DOHH2 (cell line): ENCODE measurements at regions not wholly inside any gene's neighbourhood (a gene's known extent, or its start where the extent isn't known, plus 50 kb on each side); places are given as distances from the start of the nearest gene placed in this dataset.

Experiments used
- H3F3A ChIP-seq: fragments of 200-600 bp; sonication (generic), shearing (Covaris generic); 2 replicates; pipeline ENCODE4 v1.6.0; 2016; ENCODE audit warnings: antibody characterized with exemption, mild to moderate bottlenecking; ENCODE audit not compliant: control insufficient read depth, insufficient read depth
- H3K27ac ChIP-seq: fragments of 200-600 bp; sonication (generic); 2 replicates; pipeline ENCODE4 v1.5.1; 2014; ENCODE audit warnings: low read depth, mild to moderate bottlenecking, low read length, moderate library complexity
- H3K27me3 ChIP-seq: fragments of 200-600 bp; sonication (generic); 2 replicates; pipeline ENCODE4 v1.6.1; 2014; ENCODE audit warnings: mild to moderate bottlenecking, low read length, mixed read lengths; ENCODE audit not compliant: control insufficient read depth
- H3K36me3 ChIP-seq: fragments of 200-600 bp; sonication (generic); 2 replicates; pipeline ENCODE4 v1.6.1; 2014; ENCODE audit warnings: mild to moderate bottlenecking, low read length, moderate library complexity, mixed read lengths; ENCODE audit not compliant: control insufficient read depth
- H3K4me1 ChIP-seq: fragments of 200-600 bp; sonication (generic); 2 replicates; pipeline ENCODE4 v1.6.1; 2014; ENCODE audit warnings: mild to moderate bottlenecking, low read length, mixed read lengths; ENCODE audit not compliant: control insufficient read depth
- H3K4me2 ChIP-seq: fragments of 200-600 bp; sonication (generic); 2 replicates; pipeline ENCODE4 v1.6.0; 2014; ENCODE audit warnings: mild to moderate bottlenecking, low read length, moderate library complexity
- H3K4me3 ChIP-seq: fragments of 200-600 bp; sonication (generic); 2 replicates; pipeline ENCODE4 v1.5.1; 2014; ENCODE audit warnings: mild to moderate bottlenecking, low read length, mixed read lengths
- H3K79me2 ChIP-seq: fragments of 200-600 bp; sonication (generic); 2 replicates; pipeline ENCODE4 v1.6.1; 2014; ENCODE audit warnings: mild to moderate bottlenecking, low read length, mixed read lengths; ENCODE audit not compliant: control insufficient read depth
- H3K9me2 ChIP-seq: fragments of 200-600 bp; sonication (generic); replicated peaks from 2 replicates; pipeline ENCODE4 v1.6.1; 2014; ENCODE audit warnings: mild to moderate bottlenecking, low read length, mixed read lengths; ENCODE audit not compliant: control insufficient read depth
- H3K9me3 ChIP-seq: fragments of 200-600 bp; sonication (generic); 2 replicates; pipeline ENCODE4 v1.6.1; 2014; ENCODE audit warnings: antibody characterized with exemption, low read length, mixed read lengths; ENCODE audit not compliant: control insufficient read depth, insufficient read depth
- H4K20me1 ChIP-seq: fragments of 200-600 bp; sonication (generic); 2 replicates; pipeline ENCODE4 v1.6.0; 2014; ENCODE audit warnings: low read depth, mild to moderate bottlenecking, antibody characterized with exemption, low read length, moderate library complexity; ENCODE audit not compliant: control insufficient read depth, insufficient read depth
- CTCF ChIP-seq: fragments of 200-600 bp; sonication (generic); IDR thresholded peaks from one replicate; pipeline ENCODE4 v1.5.1; 2014; ENCODE audit warnings: antibody characterized with exemption, mild to moderate bottlenecking, low read depth, low read length; ENCODE audit not compliant: poor library complexity, severe bottlenecking
- EZH2phosphoT487 ChIP-seq: fragments of 200-600 bp; sonication (generic); IDR thresholded peaks from 2 replicates; pipeline ENCODE4 v1.6.1; 2017; ENCODE audit warnings: borderline replicate concordance, mild to moderate bottlenecking, antibody characterized with exemption, low read length, moderate library complexity, mixed read lengths

- Histone ChIP-seq H3K4me1 (no peaks in the 10 kb centered on the region), H3K4me3 (no peak overlapping the region), H3K79me2 (no peaks in the 10 kb centered on the region), H3K36me3 (no peaks in the 10 kb centered on the region), H3K9me3 (no peaks in the 10 kb centered on the region), H3K27ac (no peak overlapping the region), H3K9me2 (no peaks in the 10 kb centered on the region), H3K27me3 (no peaks in the 10 kb centered on the region), H3K4me2 (no peak overlapping the region), H4K20me1 (no peaks in the 10 kb centered on the region), H3F3A (no peaks in the 10 kb centered on the region)
- no peak for TF ChIP-seq EZH2phosphoT487
- no peak for TF ChIP-seq CTCF
Measured at GRCh38 chr12:118841588-118841987, 139.8 kb upstream of the SRRM4 start.

- no peak overlapping the region for H3K4me2 ChIP-seq
- no peaks in the 10 kb centered on the region for H4K20me1 ChIP-seq
- no peaks in the 10 kb centered on the region for H3K79me2 ChIP-seq
- no peaks in the 10 kb centered on the region for H3K4me1 ChIP-seq
- H3K27ac ChIP-seq = no peak overlapping the region
- H3K27me3 ChIP-seq = no peaks in the 10 kb centered on the region
- no peaks in the 10 kb centered on the region for H3K9me2 ChIP-seq
- H3K36me3 ChIP-seq = no peaks in the 10 kb centered on the region
- no peaks in the 10 kb centered on the region for H3F3A ChIP-seq
- H3K4me3 ChIP-seq = no peak overlapping the region
- no peaks in the 10 kb centered on the region for H3K9me3 ChIP-seq
- TF ChIP-seq EZH2phosphoT487 = no peak
- TF ChIP-seq CTCF = no peak
Measured at GRCh38 chr12:118842866-118843265, 138.5 kb upstream of the SRRM4 start.

GRCh38 chr12:118846416-118846815 is 134.9 kb upstream of the SRRM4 start:
- Histone ChIP-seq H3K4me1 (no peaks in the 10 kb centered on the region), H4K20me1 (no peaks in the 10 kb centered on the region), H3F3A (no peaks in the 10 kb centered on the region), H3K4me2 (no peak overlapping the region), H3K36me3 (no peaks in the 10 kb centered on the region), H3K9me2 (no peaks in the 10 kb centered on the region), H3K79me2 (no peaks in the 10 kb centered on the region), H3K4me3 (no peak overlapping the region), H3K27me3 (no peaks in the 10 kb centered on the region), H3K27ac (no peak overlapping the region), H3K9me3 (no peaks in the 10 kb centered on the region)
- no peak for TF ChIP-seq EZH2phosphoT487
- TF ChIP-seq CTCF = no peak

- Histone ChIP-seq H3K9me3 (no peaks in the 10 kb centered on the region), H3K4me1 (no peaks in the 10 kb centered on the region), H3K79me2 (no peaks in the 10 kb centered on the region), H3K36me3 (no peaks in the 10 kb centered on the region), H3K27me3 (no peaks in the 10 kb centered on the region), H3K4me2 (no peak overlapping the region), H3F3A (no peaks in the 10 kb centered on the region), H3K4me3 (no peak overlapping the region), H3K27ac (no peak overlapping the region), H4K20me1 (no peaks in the 10 kb centered on the region), H3K9me2 (no peaks in the 10 kb centered on the region)
- TF ChIP-seq CTCF (peak; percentile 85), EZH2phosphoT487 (no peak)
Measured at GRCh38 chr12:118850244-118850825, 131.0 kb upstream of the SRRM4 start.
